Hematopoietic multipotent progenitor cell (in vitro differentiated cells): ENCODE measurements at regions not wholly inside any gene's neighbourhood (a gene's known extent, or its start where the extent isn't known, plus 50 kb on each side); places are given as distances from the start of the nearest gene placed in this dataset.
"Not testable (repeated sequence)": the region's sequence is repeated elsewhere in the genome, so short reads cannot be mapped to it uniquely, and the experiment has no call there.

Source experiments
- DNase-seq, 3 donors: peaks; one replicate each; pipeline ENCODE4 v3.0.0-alpha.2; 2011 to 2015; ENCODE audit warnings: low read depth in 2 of 3, low spot score in 2 of 3

DNA sequence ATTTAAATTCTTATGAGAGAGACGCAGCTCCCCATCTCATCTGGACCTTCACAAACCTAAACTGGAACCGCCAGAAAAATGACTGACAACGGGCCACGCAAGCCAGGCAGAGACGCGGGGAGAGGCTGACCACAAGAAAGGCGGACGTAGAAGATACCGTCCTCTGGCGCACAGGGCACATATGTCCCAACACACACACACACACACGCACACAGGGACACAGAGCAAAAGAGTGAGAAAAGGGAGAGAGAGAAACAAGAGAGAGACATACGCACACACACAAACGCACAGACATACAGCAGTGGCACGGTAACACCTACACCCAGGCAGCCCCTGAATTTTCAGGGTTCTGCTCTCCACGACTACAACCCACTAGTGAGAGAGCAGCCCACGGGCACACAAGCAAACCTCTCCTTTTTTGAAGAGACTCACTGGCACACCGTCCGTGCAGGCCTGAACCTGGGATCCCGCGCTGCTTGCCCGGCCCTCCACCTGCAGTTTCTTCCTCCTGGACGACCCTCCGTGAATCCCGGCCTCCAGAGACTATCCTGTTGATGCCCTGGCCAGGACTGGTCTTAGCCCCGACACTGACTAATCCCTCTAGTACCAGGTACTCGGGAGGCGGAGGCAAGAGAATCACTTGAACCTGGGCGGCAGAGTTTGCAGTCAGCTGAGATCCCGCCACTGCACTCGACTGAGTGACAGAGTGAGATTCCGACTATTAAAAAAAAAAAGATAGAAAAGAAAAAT, 156.5 kb upstream of the ZNF337 start:
- DNase-seq: not testable (repeated sequence)

DNA sequence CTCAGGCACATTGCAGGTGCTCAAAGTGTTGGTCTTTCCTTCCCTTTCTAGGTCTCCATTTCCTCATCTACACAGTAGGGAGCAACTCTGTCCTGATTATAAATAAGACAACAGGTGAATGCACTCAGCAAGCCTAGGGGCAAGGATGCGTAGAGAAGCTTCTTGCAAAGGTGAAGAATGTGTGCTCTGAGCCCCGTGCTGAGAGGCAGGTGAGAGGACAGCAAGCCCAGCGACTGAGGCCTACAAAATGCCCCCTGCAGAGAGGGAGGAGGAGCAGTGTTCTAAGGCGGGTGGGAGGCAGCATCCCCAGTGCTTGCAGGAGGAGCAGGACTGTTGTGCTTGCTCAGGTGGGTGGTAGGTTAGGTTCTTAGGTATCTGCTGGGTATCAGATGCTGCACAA, 153.5 kb upstream of the ZNF337 start:
- DNase-seq: not testable (repeated sequence)

DNA sequence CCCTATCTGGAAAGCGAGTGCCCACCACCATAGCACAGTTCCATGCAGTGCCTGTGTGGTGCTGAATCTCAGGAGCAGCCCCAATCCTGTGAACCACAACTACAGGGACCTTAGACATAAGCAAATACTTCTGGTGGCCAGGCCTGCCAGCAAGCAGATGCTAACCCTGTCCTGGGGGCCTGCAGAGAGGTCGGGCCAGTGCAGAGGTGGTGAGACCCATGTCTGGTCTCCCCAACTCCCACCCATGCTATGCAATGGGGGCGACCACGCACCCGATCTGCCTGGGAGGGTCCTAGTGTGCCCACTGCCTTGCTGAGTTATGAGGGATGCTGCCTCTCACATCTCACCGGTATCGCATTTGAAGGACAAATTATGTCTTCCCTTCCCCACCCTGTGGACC, 151.6 kb upstream of the ZNF337 start:
- no peak for DNase-seq

DNA sequence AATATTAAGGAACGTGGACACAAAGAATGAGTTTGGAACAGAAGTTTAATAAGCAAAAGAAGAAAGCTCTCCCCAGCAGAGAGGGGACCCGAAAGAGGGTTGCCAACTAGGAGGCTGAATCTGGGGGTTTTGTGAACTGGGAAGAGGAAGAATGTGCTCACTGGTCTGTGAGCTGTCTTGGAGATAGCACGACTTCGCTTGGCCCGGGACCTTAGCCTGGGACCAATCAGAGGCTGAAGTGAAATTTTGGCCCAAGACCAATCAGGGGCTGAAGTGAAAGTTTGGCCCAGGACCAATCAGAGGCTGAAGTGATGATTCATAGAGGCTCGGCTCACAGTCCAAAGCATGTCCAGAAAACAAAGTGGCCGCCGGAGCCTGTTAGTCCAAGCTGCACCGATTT, 148.0 kb upstream of the ZNF337 start:
- not testable (repeated sequence) for DNase-seq

DNA sequence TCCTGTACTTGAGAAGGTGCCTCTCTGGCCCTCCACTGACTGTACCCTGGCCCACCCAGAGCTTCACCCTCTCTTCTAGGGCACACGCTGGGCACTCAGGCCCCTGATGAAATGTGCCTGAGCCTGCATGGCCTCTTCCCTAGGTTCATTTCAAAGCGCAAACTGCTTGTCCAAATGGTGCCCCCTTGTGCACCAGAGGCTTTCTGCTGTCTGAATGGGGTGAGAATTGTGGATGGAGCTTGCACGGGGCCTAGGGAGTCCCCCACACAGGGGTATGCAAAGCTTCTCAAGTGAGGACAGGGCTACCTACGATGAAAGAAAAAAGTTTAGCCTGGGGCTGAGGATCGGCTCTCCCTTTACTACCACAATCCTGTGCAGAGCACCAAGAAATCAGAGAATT, 116.9 kb upstream of the ZNF337 start:
- not testable (repeated sequence) for DNase-seq

DNA sequence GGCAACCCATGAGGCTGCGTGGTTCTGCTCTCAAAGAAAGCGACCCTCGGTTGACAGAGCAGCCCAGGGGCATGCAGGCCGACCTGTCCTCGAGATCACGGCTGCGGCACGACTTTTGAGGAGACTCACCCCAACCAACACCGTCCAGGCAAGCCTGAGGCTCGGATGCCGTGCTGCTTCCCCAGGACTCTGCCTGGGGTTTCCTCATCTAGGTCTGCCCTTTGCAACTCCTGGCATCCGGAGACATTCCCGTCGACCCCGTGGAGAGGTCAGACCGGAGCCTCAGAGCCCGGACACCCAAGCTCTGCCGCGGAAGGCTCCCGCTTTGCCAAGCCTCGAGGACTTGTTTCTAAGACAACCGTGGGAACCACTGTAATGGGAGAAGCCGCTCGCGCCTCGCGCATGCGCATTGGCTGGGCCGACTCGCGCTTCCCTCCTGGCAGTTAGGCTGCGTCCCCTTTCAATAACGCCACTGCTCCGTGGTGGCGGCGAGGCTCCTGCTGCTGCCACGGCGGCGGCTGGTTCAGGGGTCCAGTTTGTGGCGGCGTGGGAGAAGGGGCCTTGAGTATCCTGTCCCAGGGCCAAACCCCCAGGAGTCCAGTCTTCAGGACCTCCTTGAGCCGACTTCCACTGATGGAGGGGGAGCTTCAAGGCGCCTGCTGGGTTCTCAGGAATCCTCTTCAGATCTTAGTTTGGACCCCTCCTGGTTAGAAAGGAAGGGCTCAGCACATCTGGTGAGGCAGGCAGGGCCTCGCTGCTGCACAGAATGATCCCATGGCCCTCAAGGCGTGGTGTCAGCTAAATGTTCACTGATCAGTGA, 101.7 kb upstream of the ZNF337 start:
- DNase-seq: not testable (repeated sequence)

DNA sequence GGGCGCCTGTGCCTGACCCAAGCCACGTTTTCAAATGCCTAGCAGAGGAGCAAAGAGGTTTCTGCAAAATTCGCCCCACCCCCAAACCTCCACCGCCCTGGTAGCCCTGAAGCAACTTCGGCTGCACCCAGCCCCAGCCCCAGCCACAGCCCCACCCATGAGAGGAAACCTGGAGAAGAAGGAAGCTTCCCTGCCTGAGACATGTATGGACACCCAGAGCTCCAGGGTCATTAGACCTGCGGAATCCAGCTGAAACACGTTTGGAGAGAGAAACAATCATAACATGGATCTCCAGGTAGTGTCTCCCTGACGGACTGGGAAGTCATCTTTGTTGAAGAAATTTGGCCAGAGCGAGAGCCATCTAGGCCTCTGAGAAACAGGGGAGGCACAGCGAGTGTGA, 100.4 kb upstream of the ZNF337 start:
- DNase-seq: not testable (repeated sequence)

DNA sequence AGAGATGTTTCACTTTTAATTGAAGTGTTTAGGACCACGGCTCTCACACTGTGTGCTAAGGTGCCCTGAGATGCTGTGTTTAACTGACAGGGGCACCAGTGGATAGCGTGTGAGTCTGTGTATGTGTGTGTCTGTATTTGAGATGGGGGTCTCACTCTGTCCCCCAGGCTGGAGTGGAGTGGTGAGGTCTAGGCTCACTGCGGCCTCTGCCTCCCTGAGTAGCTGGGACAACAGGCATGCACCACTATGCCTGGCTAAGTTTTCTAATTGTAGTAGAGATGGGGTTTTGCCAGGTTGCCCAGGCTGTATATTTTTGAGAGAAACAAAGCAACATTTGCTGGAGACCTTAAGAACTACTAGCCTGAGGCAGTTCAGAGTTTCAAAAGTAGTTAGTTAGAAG, 80.6 kb upstream of the ZNF337 start:
- DNase-seq: not testable (repeated sequence)

DNA sequence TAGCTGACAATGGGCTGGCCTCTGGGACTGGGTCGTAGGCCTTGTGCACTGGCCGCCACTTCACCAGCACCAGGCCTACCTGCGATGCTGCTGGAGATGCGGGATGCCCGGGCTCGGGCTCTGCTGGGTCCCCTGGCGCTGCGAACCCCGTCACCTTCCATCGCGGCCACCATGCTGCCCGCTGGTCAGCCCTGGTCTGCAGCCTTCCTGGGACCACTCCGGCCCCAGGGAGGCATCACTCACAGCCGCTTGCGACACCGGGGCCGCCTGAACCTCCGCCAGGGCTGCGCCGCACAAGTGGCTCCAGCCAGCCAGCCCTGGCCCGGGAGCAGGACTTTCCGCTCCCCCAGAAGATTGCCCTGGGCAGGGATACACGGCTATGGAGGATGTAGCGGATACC, 78.1 kb upstream of the ZNF337 start:
- DNase-seq: not testable (repeated sequence)

DNA sequence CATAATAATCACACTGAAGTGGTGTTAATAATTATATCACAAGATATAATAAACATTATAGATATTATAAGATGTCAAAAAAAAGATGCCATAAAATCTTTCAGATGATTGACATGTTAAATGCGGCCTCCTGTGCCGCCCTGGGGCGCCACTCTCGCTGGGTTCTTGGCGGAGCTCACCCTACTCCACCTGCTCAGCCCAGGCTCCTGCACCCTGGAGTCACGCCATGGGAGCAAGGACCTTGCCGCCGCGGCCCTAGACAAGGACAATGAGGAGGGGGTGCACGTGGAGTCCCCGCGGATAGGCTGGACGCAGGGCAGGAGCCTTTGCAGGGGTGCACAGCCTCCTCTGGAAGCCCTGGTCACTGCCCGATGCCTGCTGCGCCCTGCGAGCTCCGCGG, 77.5 kb upstream of the ZNF337 start:
- not testable (repeated sequence) for DNase-seq

DNA sequence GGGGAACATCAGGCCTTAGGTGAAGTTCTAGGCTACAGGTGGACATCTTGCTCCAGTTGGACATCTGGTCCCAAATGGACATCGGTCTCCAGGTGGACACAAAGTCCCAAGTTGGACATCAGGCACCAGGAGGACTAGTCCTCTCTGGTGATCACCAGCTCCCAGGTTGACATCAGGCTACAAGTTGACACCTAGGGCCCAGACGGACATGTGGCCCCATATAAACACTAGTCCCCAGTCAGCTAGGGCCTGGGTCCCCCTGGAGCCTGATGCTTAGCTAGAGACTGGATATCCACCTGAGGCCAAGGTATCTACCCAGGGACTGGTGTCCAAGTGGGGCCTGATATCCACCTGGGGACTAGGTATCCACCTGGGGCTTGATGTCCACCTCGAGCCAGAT, 75.8 kb upstream of the ZNF337 start:
- not testable (repeated sequence) for DNase-seq

DNA sequence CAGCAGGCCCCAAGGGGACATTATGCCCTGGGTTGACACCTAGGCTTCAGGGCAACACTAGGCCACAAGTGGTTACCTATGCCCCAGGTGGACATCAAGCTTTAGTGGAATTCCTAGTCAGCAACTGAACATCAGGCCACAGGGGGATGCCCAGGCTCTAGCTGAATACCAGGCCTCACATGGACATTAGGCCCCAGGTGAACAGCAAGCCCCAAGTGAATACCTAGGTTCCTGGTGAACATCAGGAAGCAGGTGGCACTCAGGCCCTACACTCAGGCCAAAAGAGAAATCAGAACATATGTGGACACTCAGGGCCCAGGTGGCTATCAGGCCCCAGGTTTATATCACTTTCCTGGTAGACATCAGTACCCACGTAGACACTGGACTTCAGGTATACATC, 75.2 kb upstream of the ZNF337 start:
- not testable (repeated sequence) for DNase-seq

DNA sequence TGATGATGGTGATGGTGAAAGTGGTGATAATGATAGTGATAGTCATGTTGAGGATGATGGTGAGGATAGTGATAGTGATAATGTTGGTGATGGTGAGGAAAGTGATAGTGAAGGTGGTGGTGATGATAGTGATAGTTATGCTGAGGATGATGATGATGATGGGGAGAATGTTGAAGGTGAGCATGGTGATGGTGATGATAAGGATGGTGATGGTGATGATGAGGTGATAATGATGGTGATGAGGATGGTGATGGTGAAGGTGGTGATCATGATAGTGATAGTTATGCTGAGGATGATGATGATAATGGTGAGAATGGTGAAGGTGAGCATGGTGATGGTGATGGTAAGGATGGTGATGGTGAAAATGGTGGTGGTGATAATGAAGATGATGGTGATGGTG, 64.9 kb upstream of the ZNF337 start:
- no peak for DNase-seq

DNA sequence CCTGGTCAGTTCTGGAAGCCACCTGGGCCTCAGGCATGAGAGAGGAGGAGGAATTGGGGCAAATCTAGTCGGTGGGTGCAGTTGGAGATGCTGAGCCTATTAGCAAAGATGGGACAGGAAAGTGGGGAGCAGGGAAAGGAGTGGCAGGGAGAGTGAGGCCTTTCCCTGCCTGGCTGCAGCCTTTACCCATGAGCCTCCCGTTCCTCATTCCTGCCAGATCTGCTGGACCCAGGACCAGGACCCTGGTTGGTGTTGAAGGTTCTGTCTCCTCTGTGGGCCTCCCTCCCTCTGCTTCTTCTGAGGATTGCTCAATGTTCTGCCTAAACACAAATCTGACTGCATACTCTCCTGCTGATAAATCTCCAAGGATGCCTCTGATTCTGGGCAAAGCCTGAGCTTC, 64.4 kb upstream of the ZNF337 start:
- DNase-seq: not testable (repeated sequence)

DNA sequence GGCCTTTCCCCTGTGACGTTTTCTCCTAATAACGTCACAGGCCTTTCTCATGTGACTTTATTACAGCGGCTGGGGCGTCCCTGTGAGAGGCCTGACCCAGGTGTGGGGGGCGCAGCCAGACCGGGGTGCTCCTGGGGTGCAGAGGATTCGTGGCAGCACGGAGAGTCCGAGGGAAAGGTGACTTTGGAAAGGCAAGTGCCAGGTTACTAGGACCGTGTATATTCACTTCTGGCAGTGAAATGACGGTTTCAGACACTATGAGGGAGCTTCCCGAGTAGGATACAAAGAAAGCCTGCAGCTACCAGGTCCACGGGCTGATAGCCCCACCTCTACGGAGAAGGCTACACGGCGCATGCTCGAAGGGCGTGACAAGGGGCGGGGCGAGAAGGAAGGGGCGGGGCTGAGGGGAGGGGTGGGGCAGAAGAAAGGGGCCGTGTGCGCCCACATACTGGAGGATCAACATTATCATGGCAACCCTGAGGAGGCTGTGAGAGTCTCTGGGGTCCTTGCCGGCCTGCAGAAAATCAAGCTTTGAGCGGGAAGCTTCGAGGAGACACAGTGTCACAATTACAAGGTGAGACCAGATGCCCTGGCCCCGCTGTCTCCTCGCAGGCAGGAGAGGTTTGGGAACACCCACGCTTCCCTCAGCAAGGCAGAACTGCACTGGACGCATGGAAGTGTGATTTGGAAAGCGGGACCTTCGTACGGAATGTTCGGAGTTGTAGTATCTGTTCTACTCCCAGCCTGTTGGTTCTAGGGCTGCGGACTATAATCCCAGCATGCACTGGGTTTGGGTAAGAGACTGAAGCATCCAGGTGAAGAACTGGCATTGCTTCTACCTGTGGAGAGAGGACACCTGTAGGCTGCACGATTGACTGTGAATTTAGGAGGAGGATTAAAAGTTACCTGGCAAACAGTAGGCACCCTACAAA, 54.4 kb upstream of the ZNF337 start:
- DNase-seq: peak; percentile 33 to 70 (median 50)

DNA sequence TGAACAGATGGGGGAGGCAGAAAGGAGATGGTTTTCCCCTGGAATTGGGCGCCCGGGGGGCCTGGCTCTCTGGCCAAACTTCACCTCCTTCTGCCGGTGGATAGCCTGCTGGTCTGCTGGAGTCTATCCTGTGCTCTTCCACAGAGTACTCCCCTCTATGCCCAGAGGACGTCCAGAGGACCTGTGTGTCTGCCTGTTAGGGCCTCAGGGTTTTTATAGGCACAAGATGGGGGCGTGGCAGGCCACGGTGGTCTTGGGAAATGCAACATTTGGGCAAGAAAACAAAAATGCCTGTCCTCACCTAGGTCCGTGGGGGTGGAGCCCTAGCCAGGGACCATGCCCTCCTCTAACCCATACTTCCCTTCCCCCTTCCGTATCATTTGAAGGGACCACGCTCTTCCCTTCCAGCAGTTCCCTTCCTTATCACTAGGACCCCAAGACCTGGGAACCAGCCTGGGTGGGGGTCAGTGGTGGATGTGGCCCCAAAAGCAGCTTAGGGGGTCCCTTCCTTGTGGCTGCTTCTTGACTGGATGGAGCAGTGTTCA, 53.6 kb upstream of the ZNF337 start:
- DNase-seq: no peak

DNA sequence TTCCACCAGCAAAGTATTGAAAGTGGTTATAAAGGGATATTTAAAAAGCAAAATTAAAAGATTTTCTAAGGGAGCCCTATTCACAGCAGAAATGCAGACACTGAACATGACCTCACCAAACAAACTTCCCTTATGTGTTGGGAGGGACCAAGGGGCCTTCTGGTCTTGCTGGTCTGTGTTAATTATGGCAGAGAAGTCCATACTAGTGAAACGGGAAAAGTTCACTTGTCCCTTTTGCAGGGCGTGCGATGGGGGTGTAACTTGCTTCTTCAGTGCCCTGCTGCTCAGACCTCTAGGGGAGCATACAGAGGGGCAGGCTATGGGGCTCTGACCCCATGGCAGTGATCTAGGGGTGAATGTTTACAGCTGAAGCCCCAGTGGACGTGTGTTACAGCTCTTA, 53.0 kb upstream of the ZNF337 start:
- DNase-seq: no peak
